NCI-H1092 treated with DMSO at 0.1 percent for 48 hours (cell line): ENCODE measurements at regions not wholly inside any gene's neighbourhood (a gene's known extent, or its start where the extent isn't known, plus 50 kb on each side); places are given as distances from the start of the nearest gene placed in this dataset.
"Not testable (repeated sequence)": the region's sequence is repeated elsewhere in the genome, so short reads cannot be mapped to it uniquely, and the experiment has no call there.

Experiments used
- DNase-seq: peaks from one replicate; lab custom pipeline; 2025; lab: John Stamatoyannopoulos, UW

DNA sequence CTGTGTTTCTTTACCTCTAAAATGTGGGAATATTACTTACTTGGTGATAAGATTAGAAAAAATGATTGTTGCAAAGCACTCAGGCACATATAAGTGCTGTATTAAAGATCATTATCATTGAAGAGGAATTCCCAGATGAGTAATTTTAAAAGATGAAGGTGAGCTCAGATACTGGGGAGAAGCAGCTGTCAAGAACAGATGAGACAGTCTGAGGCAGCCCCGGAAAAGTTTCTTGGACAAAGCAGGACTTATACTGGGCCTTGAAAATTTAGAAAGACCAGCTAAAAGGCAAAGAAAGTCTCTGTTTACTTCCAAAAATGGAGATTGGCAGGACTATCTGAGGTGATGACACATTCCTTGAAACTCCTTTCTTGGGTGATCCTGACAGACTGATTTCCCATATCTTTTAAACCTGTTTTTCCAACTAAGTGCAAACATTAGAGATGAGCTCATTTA, 93.8 kb upstream of the MARCKS start:
- no peak for DNase-seq

DNA sequence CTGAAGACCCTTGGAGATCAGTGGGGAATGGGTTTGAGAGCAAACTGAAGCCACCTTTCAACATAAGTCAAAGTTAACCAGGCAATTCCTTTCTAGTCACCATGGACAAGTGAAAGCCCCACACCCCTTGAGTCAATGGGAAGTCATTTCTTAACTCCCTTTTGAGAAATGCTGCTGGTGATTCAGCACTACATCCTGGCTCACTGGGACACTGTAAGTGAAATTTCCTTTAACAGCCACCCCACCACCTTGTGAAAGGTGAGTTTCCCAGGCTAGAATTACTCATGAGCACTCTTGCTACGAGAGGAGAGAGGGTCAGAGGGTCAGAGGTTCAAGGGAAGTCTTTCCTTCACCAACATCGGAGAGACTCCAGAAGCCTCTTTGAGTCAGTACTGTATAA, 93.3 kb upstream of the MARCKS start:
- no peak for DNase-seq

DNA sequence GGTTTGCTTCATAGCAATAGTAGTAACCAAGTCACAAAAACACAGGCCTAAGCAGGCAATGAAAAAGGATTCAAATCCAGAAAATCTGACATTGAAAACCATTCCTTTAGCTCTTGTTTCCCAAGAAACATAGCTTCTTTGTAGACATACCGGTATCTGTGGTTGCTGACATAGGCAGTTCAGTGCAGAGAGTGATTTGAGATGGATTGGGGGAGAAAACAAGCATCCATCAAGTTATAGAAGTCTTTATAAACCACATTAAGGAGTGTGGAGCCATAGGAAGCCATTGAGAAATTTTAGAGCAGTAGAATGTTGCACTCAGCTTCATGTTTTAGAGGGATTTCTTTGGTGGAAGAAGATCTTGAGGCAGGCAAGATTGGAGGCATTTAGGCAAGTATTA, 91.2 kb upstream of the MARCKS start:
- no peak for DNase-seq

DNA sequence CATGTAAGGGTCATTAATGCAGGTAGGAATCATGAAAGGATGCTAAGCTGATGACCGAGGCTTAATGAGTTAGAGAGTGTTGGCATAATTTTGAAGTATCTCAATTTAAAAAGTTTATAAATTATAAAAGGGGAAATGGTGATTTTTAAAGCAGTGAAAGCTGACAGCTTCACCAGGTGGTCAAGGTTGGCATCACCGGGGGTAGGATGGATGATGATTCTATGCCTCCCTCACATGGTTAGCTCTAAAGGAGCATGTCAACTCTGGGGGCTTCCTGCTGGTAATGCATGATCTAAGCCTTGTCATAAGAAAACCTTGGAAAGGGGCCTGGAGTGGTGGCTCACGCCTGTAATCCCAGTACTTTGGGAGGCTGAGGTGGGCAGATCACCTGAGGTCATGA, 89.2 kb upstream of the MARCKS start:
- DNase-seq = no peak

DNA sequence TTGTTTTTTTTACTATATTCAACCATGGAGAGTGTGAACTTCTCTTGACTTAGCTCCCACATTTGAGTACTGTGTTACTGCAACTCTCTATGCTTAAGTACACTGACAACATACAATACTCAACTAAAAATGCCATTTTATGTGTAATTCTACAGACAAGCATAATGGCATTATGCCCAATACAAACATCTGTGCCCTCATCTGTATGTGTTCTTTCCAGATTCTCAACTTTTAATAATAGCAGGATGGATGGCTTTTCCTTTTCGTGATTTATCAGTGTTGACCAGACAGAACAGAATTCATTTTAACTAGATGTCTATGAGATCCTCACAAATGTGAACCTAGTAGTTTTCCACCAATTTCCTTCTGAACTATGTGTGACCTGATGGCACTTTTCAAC, 84.2 kb upstream of the MARCKS start:
- DNase-seq = no peak

DNA sequence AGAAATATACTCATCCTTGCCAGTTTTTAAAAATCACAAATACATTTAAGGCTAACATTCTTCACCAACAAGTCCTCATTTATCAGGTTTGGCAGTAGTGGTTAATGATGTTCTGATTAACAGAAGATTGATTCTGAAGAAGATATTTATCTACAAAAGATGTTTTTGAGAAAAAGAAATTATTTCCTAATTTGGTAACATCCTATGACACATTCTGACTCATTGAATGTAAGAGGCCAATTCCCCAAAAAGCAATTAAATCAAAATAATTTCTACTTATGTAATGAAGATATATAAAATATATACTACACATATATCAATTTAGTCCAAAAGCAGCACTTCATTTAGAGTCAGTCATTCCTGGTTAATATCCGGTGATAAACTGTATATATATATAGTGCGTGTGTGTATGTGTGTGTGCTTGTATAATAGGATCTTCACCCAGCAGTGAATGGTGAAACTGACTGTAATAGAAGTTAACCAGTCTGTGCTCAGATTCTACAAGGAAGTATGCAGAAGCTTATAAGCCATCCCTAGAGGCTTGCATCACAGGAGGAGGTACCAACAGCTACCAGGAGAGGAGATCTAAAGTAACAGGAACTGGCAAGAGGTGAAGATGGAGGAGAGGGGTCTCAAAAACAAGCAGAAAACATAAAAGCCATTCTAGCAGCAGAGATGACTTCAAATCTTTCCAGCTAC, 82.9 kb upstream of the MARCKS start:
- DNase-seq = no peak

DNA sequence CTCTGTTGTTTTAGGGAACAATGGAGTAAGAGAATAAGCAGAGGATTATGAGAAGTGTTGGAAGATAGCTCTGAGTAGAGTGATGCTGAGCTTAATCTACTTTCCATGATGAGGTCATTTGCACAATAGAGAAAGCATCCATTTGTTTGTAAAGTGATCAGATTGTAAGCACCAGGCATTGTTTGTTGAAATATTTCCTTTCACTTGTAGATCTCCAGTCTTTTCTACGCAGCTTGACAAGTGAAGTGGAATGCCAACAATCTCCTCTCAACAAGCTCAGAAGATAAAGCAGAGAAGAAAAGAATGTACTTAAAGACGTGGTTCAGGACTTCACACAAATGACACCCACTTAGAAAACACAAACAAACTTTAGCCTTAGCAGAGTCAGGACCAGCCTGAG, 80.1 kb upstream of the MARCKS start:
- DNase-seq = no peak

DNA sequence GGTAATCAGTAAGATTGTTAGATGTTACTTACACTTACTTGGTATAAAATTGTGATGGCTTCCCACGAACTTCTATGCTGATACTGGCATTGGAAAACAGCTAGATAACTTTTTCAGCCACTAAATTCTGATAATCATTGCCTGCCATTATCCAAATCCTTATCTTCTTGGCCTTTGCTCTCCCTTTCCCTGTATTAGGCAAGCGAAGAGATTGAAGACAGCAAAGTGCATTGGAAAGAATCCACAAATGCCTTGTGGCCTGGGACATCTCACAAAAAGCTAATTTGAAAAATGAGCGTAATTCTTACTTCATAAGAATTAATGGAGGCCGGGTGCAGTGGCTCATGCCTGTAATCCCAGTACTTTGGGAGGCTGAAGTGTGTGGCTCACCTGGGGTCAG, 79.5 kb upstream of the MARCKS start:
- DNase-seq = no peak

DNA sequence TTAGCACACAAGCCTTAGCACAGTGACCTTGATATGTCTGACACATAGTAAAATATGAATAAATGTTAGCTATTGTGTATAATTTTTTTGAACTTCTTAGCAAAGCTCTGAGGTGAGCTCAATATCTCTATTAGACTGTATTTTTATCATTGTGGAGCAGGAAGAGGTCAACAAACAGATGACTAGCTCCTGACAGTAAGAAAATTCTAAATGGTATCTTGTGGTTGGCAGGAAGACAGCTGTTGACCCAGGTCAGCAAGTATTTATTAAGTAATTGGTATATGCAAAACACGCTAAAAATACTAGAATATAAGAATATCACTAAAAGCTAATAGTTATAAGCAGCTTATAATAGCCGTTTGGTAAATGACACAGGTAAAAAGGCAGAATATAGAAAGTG, 77.5 kb upstream of the MARCKS start:
- DNase-seq = no peak

DNA sequence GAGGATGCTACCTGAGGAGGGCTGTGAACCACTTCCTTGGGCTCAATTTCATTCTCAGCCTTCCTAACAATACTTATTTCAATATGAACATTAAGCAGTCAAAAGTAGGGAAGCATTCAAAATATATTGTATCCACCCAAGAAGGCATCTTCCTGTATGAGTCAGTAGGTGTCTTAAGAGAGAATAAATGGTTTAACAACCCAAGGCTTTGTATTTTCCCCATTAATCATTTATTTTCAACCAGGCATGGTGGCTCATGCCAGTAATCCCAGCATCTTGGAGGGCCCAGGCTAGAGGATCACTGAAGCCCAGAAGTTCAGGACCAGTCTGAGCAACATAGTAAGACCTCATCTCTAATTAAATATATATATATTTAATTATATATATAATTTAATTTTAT, 74.5 kb upstream of the MARCKS start:
- DNase-seq = no peak

DNA sequence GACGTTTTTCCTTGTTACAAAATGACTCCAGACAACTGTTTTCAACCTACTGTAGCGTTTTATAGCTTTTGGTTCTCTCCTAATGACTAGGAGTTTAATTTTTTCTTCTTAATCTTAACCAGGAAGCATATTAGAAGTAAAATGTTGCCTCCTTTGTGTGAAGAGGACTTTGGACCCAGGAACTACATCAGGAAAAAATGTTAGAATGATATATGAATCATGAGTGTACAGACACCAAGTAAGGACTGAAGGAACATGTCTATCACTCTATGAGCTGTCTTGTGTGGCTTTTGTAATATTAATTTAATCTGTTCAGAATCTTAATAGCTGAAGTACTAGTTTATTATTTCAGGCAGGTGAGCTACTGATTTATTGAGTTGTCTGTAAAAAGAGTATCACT, 71.0 kb upstream of the MARCKS start:
- no peak for DNase-seq

DNA sequence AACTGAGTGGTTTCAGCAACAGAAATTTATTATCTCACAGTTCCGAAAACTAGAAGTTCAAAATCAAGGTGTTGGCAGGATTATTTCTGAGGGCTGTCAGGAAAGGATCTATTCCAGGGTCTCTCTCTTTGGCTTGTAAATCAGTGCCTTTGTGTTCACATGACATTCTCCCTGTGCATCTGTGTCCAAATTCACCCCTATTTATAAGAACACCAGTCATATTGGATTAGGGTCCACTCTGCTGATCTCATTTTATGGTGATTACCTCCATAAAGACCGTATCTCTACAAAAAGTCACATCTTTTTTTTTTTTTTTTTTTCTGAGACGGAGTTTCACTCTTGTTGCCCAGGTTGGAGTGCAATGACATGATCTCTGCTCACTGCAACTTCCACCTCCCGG, 68.6 kb upstream of the MARCKS start:
- no peak for DNase-seq

DNA sequence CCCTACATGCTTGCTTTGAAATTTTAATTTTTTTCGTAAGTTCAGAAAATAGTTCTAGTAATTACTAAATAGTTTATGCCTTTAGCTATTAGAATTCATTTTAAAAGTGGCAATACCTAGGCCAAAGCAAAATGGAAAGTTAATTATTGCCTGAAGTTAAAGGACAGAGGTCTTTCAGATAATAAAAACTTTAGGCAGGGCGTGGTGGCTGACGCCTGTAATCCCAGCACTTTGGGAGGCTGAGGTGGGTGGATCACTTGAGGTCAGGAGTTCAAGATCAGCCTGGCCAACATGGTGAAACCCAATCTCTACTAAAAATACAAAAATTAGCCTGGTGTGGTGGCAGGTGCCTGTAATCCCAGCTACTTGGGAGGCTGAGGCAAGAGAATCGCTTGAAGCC, 65.9 kb upstream of the MARCKS start:
- DNase-seq = not testable (repeated sequence)

DNA sequence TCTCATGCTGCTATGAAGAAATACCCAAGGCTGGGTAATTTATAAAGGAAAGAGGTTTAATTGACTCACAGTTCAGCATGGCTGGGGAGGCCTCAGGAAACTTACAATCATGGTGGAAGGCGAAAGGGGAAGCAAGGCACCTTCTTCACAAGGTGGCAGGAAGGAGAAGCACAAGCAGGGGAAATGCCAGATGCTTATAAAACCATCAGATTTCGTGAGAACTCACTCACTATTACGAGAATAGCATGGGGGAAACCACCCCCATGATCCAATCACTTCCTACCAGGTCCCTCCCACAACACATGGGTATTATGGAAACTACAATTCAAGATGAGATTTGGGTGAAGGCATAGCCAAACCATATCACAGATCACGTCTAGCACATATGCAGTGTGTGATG, 61.8 kb upstream of the MARCKS start:
- not testable (repeated sequence) for DNase-seq

DNA sequence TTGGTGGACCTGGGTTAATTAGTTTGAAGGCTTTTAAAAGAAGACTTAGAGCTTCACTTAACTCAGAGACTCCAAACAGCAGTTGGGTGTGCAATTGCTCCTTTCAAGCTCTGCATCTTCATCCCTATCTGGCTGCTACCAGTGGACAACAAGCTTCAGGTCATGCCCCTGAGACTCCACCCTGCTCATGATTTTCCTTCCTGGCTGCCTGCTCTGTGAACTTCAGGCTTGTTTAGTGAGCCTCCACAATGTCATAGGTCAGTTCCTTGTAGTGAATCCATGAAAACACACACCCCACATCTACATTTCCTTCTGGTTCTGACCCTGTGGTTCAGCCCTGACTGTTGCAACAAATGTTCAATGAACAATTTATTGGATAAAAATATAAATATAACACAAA, 61.1 kb upstream of the MARCKS start:
- DNase-seq = no peak

DNA sequence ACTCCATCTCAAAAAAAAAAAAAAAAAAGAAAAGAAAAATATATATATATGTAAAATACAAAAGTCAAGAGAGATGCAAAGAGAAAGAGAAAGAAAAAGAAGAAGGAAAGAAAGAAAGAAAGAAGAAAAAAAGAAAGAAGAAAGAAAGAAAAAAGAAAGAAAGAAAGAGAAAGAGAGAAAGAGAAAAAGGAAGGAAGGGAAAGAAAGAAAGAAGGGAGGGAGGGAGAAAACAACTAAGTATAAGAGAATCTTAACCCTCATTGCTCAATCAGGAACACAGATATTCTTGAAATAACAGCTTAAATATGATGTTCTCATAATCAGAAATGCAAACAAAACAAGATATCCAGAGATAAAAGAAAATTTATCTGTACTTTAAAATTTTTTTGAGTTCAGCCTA, 54.4 kb upstream of the MARCKS start:
- no peak for DNase-seq

DNA sequence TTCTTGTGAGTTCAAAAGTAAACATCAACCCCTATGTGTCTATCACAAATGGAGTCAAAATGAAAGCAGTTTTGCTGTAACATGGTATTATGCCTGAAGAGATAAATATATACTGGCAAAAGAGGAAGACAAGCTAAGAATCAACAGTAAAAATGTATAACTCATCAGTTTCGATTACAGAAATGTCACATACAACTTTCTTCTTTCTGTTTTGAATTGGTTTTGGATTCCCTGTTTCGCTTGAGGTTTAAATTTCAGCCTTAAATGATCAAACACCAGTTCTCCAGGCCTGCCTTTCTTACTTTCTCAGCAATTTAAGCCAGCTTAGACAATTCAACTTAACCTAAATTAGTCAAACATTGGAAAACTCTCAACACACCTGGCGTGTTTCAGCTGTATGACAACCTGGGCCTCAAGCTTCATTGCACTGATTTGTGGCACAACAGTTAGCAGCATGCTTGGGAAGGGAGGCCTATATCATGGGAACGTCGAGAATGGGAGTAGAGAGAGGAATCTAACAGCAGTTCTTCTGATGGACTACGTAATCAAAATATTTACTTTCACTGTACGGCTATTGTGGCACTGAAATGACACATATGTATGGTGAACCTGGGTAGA, 51.9 kb upstream of the MARCKS start:
- no peak for DNase-seq

DNA sequence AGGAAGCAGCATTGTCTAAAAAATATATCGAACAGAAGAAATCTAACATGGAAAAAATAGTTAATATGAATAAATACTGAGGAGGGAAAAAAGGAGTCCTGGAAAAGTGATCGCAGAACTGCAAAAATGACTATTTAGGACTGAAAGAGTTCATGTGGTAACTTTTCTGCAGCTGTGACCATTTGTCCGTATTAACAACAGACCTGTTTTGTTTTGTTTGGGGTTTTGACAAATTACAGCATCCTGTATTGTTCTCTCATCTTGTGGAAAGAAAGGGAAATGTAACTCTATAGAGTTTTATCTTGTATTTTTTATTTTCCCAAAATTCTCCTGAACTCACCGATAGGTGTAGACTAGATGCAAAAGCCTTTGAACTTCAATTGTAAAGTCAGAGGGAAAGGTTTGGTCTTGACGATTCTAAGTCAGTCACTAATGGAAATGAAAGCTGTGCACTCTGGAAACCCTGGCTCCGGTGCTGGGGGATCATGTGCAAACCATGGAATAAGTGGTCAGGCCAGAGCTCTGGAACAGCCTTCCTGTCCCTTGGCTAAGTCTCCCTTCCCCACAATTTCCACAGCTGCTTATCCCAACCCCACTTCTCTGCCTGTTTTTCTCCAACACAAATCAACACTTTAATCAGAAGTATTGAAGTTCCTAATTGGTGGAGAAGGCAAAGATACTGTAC, 51.2 kb upstream of the MARCKS start:
- DNase-seq = no peak
